PC-3 (cell line): ENCODE measurements at regions not wholly inside any gene's neighbourhood (a gene's known extent, or its start where the extent isn't known, plus 50 kb on each side); places are given as distances from the start of the nearest gene placed in this dataset.

ENCODE experiments used
- ATAC-seq: fragments of 200-7000 bp; cut with Tn5 transposase; 2 replicates; pipeline ENCODE4 v1.9.1; 2020; ENCODE audit warnings: mild to moderate bottlenecking, moderate library complexity
- BruUV-seq: library from RNA; stranded (reverse); fragments of 400-500 nt; replicated peaks from 2 replicates; lab custom pipeline; 2021; lab: Mats Ljungman, UMichigan
- CTCF ChIA-PET: fragments of 300-600 bp; sonication (Branson Sonifier 250); formaldehyde crosslinking; loops from one replicate; lab custom pipeline; 2022; ENCODE audit warnings: antibody characterized with exemption; lab: Charles Lee
- POLR2A ChIA-PET: fragments of 300-600 bp; sonication (Branson Sonifier 250); formaldehyde crosslinking; loops from one replicate; lab custom pipeline; 2022; ENCODE audit warnings: antibody characterized with exemption; ENCODE audit not compliant: unreplicated experiment; lab: Charles Lee
- DNase-seq: peaks from one replicate; pipeline ENCODE4 v3.0.0-alpha.2; 2015
- H2AFZ ChIP-seq: fragments of 300-600 bp; sonication (generic); 2 replicates; pipeline ENCODE4 v1.6.0; 2016; ENCODE audit warnings: antibody characterized with exemption, low read length
- H3F3A ChIP-seq: fragments of 300-600 bp; sonication (generic); one replicate; pipeline ENCODE4 v1.6.0; 2017; ENCODE audit warnings: antibody characterized with exemption, low read length, control low read depth, mild to moderate bottlenecking; ENCODE audit not compliant: unreplicated experiment
- H3K27ac ChIP-seq: fragments of 300-600 bp; sonication (generic); 2 replicates; pipeline ENCODE4 v1.5.1; 2016; ENCODE audit warnings: mild to moderate bottlenecking, low read length
- H3K27me3 ChIP-seq: fragments of 300-600 bp; sonication (generic); 2 replicates; pipeline ENCODE4 v1.6.1; 2016; ENCODE audit warnings: low read length, mixed read lengths
- H3K36me3 ChIP-seq: fragments of 300-600 bp; sonication (generic); 2 replicates; pipeline ENCODE4 v1.6.1; 2016; ENCODE audit warnings: low read depth, mixed run types, low read length, mixed read lengths
- H3K4me1 ChIP-seq: fragments of 300-600 bp; sonication (generic); 2 replicates; pipeline ENCODE4 v1.5.1; 2016; ENCODE audit warnings: low read length; ENCODE audit not compliant: insufficient read depth
- H3K4me2 ChIP-seq: fragments of 300-600 bp; sonication (generic); 2 replicates; pipeline ENCODE4 v1.6.0; 2016; ENCODE audit warnings: low read length
- H3K4me3 ChIP-seq: fragments of 300-600 bp; sonication (generic); 2 replicates; pipeline ENCODE4 v1.5.1; 2016; ENCODE audit warnings: mild to moderate bottlenecking, low read length, mixed read lengths
- H3K79me2 ChIP-seq: fragments of 300-600 bp; sonication (generic); 2 replicates; pipeline ENCODE4 v1.6.1; 2017; ENCODE audit warnings: low read length, mixed read lengths
- H3K9ac ChIP-seq: fragments of 300-600 bp; sonication (generic); 2 replicates; pipeline ENCODE4 v1.6.0; 2016; ENCODE audit warnings: mild to moderate bottlenecking, low read length
- H3K9me2 ChIP-seq: fragments of 300-600 bp; sonication (generic); replicated peaks from 2 replicates; pipeline ENCODE4 v1.6.1; 2016; ENCODE audit warnings: mixed run types, low read length, mixed read lengths
- H3K9me3 ChIP-seq: fragments of 300-600 bp; sonication (generic); 2 replicates; pipeline ENCODE4 v1.6.1; 2016; ENCODE audit warnings: low read length, mixed read lengths
- H4K20me1 ChIP-seq: fragments of 300-600 bp; sonication (generic); 2 replicates; pipeline ENCODE4 v1.6.1; 2016; ENCODE audit warnings: low read length, mixed read lengths
- CTCF ChIP-seq: fragments of 300-600 bp; sonication (generic); conservative IDR thresholded peaks from 2 replicates; pipeline ENCODE4 v1.5.1; 2017; ENCODE audit warnings: antibody characterized with exemption, low read depth, mild to moderate bottlenecking, low read length
- EZH2 ChIP-seq: fragments of 300-600 bp; sonication (generic); IDR thresholded peaks from one replicate; pipeline ENCODE4 v1.6.1; 2017; ENCODE audit warnings: antibody characterized with exemption, mild to moderate bottlenecking, low read length; ENCODE audit not compliant: unreplicated experiment
- EZH2phosphoT487 ChIP-seq: fragments of 300-600 bp; sonication (generic); IDR thresholded peaks from 2 replicates; pipeline ENCODE4 v1.6.1; 2018; ENCODE audit warnings: mild to moderate bottlenecking, antibody characterized with exemption, low read length, borderline replicate concordance
- intact Hi-C: fragments of 100-400 bp; cut with micrococcal nuclease; formaldehyde crosslinking; loops from 2 replicates; pipeline ENCODE4 v1.9.0; 2023

DNA sequence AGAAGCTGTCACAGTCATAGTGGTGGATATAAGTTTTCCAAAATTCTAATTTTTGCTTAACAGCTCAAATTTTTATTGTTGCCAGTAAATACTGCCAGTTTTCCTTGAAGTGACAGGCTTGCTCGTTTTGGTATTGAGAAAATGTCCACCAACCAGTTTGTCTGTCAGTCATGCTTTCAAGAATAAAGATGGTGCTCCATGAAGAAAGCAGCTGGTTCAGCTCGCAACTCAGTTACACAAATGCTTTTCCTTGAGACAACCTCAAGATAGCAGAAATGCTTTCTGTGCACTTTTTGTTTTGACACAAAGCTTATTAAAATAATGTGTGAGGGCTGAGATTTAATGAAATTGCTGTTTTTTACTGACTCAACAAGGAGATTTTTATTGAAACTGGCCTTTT is 135.7 kb downstream of the LRRC70 start:
- Histone ChIP-seq H3K4me3 (no peak overlapping the region), H3K27me3 (no peaks in the 10 kb centered on the region), H2AFZ (no peak overlapping the region), H3K36me3 (no peaks in the 10 kb centered on the region), H3K9me3 (no peaks in the 10 kb centered on the region), H4K20me1 (no peaks in the 10 kb centered on the region), H3K27ac (no peak overlapping the region), H3F3A (no peaks in the 10 kb centered on the region), H3K79me2 (no peaks in the 10 kb centered on the region), H3K9ac (no peak overlapping the region), H3K4me1 (no peaks in the 10 kb centered on the region), H3K4me2 (no peak overlapping the region), H3K9me2 (no peaks in the 10 kb centered on the region)
- ATAC-seq (no peak), DNase-seq (no peak)
- ChIA-PET POLR2A (no interaction called here), CTCF (no interaction called here)
- intact Hi-C loops = no loop called here
- BruUV-seq = no TSS peak
- no peak for TF ChIP-seq CTCF
- TF ChIP-seq EZH2 = no peak
- TF ChIP-seq EZH2phosphoT487 = no peak

DNA sequence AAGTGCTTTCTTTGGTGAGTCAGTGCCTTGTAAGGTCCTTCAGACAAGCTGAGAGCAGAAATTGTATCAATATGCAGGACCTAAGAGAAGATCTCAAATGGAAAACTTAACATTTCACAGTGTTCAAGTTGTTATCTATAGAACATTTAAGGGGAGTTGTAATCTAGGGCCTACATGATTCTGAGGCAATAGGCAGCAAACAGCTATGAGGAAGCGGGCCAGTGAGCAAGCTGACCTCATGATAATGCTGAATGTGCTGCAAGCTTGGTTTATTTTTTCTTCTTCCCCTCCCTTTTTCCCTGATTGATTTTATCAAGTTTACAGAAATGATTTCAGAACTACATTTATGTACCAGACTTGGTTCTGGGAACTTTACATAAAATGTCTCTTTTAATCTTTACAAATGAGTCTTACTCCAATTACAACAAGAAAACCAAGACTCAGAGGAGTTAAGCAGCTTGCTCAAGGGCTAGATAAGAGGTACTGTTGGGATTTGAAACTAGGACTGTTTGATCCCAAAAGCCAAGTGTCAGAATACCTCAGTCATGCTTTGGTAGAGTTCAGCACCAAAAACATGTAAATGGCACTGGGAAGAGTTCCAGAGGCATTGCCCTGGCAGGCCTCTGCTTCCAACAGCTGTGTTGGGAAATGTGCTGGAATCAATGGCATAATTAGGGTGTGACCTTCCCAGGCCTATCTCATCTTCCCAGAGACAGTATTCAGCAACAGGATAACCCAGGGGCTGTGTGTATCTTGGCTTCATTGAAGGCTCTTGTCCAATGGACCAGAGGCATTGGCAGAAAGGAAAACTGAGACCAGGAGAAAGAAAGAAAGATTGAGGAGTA is 130.1 kb downstream of the LRRC70 start:
- H3K9me3 ChIP-seq = no peaks in the 10 kb centered on the region
- no peak overlapping the region for H3K27ac ChIP-seq
- TF ChIP-seq EZH2 (no peak), EZH2phosphoT487 (no peak), CTCF (no peak)
- intact Hi-C loops = no loop called here
- H3F3A ChIP-seq = no peaks in the 10 kb centered on the region
- H3K9me2 ChIP-seq = no peaks in the 10 kb centered on the region
- DNase-seq (no peak), ATAC-seq (no peak)
- H3K4me2 ChIP-seq = no peak overlapping the region
- H4K20me1 ChIP-seq = no peaks in the 10 kb centered on the region
- ChIA-PET CTCF (no interaction called here), POLR2A (no interaction called here)
- no peaks in the 10 kb centered on the region for H3K79me2 ChIP-seq
- H3K4me1 ChIP-seq = no peaks in the 10 kb centered on the region
- no peaks in the 10 kb centered on the region for H3K27me3 ChIP-seq
- no peak overlapping the region for H3K9ac ChIP-seq
- H3K36me3 ChIP-seq = no peaks in the 10 kb centered on the region
- H3K4me3 ChIP-seq = no peak overlapping the region
- BruUV-seq = no TSS peak
- H2AFZ ChIP-seq = no peak overlapping the region

DNA sequence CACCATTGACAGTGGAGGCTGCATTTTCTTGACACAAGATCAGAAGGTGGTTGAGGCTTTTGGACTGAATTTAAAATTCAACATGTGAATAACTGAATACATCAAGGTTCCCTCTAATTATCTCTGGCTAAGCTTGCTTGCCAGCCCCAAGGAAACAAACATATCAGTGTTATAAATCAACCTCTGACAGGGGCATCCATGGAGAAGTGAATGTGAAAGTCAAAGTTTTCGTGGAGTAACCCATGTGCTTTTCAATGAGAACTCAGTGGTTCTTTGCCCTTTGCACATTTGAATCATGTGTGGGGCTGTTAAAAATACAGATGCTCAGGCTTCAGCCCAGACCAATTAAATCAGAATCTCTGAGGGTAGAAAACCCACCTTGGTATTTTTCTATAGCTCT is 128.9 kb downstream of the LRRC70 start:
- Histone ChIP-seq H2AFZ (no peak overlapping the region), H3K4me1 (no peaks in the 10 kb centered on the region), H3K9me2 (no peaks in the 10 kb centered on the region), H3K9me3 (no peaks in the 10 kb centered on the region), H3K27me3 (peaks cover 8% of the 10 kb centered on the region; the same call in 1 of the 2 replicates), H3F3A (no peaks in the 10 kb centered on the region), H4K20me1 (no peaks in the 10 kb centered on the region), H3K9ac (no peak overlapping the region), H3K4me3 (no peak overlapping the region), H3K27ac (no peak overlapping the region), H3K79me2 (no peaks in the 10 kb centered on the region), H3K36me3 (no peaks in the 10 kb centered on the region), H3K4me2 (no peak overlapping the region)
- DNase-seq (no peak), ATAC-seq (no peak)
- intact Hi-C loops = no loop called here
- ChIA-PET CTCF (no interaction called here), POLR2A (no interaction called here)
- no TSS peak for BruUV-seq
- TF ChIP-seq EZH2phosphoT487 = no peak
- TF ChIP-seq EZH2 = no peak
- TF ChIP-seq CTCF = no peak
